Retinal pigment epithelial cell (primary cell): ENCODE measurements at regions not wholly inside any gene's neighbourhood (a gene's known extent, or its start where the extent isn't known, plus 50 kb on each side); places are given as distances from the start of the nearest gene placed in this dataset.

ENCODE experiments used
- DNase-seq: peaks from one replicate; pipeline ENCODE4 v3.0.0-alpha.2; 2010; ENCODE audit warnings: low read depth
- H3K4me3 ChIP-seq: 2 replicates; pipeline ENCODE4 v1.5.1; 2011; ENCODE audit warnings: mild to moderate bottlenecking, low read length, control low read depth, moderate library complexity
- TF ChIP-seq, protein P1 (sequence below): conservative IDR thresholded peaks from 2 replicates; pipeline ENCODE4 v1.5.1; 2011; ENCODE audit warnings: low read depth, low read length, control low read depth, inconsistent platforms

GRCh38 chr7:54810401-54810800 is 51.4 kb upstream of the SEC61G start:
- no peak for DNase-seq
- TF ChIP-seq, protein P1, sequence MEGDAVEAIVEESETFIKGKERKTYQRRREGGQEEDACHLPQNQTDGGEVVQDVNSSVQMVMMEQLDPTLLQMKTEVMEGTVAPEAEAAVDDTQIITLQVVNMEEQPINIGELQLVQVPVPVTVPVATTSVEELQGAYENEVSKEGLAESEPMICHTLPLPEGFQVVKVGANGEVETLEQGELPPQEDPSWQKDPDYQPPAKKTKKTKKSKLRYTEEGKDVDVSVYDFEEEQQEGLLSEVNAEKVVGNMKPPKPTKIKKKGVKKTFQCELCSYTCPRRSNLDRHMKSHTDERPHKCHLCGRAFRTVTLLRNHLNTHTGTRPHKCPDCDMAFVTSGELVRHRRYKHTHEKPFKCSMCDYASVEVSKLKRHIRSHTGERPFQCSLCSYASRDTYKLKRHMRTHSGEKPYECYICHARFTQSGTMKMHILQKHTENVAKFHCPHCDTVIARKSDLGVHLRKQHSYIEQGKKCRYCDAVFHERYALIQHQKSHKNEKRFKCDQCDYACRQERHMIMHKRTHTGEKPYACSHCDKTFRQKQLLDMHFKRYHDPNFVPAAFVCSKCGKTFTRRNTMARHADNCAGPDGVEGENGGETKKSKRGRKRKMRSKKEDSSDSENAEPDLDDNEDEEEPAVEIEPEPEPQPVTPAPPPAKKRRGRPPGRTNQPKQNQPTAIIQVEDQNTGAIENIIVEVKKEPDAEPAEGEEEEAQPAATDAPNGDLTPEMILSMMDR, result no peak
- no peak overlapping the region for H3K4me3 ChIP-seq

DNA sequence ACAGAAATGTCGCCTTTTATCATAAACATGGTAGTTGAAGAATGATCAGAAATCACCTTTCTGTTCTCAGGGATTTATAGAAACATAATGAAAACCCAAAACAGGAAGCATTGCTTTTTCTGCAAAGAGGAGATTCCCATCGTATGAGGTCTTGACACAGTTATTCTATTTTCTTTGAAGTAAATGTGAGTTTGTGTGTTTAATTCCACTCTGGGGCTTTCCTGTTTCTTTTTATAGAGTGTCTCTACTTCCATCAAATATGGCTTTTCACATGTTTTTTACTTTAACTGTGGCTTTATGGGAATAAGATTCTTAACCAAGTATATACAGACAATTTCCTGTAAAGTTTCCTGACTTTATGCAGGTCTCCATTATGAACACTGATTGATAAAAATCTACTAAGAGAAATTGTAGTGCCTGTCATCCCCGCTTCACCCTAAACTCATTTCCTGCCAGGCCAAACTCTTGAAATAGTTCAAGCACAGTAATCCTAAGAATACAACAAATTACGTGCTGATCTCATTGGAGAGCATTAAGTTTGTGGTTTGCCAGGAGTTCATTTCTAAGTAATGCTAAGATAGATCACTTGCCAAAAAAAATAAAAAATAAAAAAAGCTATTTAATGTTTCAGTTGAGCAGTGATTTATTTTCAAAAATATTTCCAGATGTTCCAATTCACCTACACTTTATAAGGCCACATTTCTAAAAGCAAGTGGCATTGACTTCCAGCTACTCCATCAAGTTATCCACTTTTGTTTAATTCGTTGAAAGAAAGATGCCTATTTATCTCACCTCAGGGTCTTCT is 52.2 kb upstream of the SEC61G start:
- H3K4me3 ChIP-seq, result no peak overlapping the region
- TF ChIP-seq, protein P1, result no peak
- peak; percentile 77 for DNase-seq

DNA sequence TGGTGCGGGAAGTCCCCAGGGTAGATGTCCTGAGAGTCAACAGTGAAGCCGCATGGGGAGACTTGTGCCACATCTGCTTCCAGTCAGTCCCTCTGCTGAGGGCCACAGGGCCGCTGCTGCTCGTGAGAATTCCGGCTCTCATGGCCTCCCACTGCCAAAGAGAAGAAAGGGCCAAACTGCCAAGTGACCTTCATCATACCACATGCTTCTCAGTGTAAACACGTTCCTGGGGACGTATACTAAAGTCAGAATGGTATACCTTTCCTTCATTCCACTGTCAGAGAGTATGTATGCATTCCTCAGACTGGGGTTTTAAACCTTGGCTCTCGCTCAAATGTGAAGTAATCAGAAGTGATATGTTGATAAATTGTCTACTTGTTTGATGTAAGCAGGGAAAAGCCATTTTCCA is 52.8 kb upstream of the SEC61G start:
- DNase-seq, result peak; percentile 69
- no peak overlapping the region for H3K4me3 ChIP-seq
- TF ChIP-seq, protein P1, result no peak

DNA sequence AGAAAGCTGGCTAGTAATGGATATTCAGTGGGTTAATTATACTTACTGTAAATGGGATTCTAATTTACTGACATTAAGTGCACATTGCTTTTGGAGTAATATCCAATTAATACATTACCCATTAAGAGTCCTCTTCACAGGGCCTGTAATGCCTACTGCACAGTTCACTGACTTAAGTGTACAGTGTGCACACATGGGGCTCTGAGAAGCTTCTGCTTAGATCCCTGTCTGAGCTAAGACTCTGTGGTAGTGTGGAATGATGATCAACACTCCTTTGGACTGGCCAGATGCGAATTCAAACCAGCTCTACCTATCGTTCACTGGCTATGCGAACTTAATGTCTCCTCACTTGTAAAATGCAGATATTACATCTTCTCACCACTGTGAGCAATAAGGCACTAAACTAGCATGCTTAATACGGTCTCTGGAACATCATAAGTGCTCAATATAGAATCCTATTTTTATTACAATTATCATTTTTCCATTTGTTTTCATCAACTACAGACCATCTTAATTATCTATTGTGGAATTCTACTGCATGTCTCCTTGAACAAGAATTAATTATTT is 53.8 kb upstream of the SEC61G start:
- H3K4me3 ChIP-seq, result no peak overlapping the region
- no peak for DNase-seq

DNA sequence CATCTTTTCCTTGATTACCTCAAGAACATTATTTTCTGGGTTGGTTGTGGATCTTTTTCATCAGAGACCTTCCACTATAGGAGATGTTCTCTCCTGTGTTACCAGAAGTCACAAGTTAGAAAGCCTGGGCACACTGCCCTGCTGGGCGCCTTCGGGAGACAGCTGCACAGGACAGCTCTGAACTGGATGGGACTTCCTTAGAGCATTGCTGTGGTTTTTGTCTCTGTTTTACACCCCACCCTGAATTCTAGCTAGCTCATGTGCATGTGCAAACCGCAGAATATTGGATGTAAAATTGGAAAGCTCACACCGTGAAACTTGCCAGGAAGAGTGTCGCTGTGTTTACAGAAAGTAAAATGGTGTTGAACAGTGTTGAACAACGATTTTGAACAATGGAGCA is 54.4 kb upstream of the SEC61G start:
- H3K4me3 ChIP-seq, result no peak overlapping the region
- no peak for DNase-seq
- TF ChIP-seq, protein P1, result no peak

More for the DNA sequence above, 53.8 kb upstream of the SEC61G start:
- TF ChIP-seq, protein P1, result no peak

- no peak overlapping the region for H3K4me3 ChIP-seq
- TF ChIP-seq, protein P1, result no peak
- no peak for DNase-seq
Observed at GRCh38 chr7:54814401-54814800, 55.4 kb upstream of the SEC61G start.

DNA sequence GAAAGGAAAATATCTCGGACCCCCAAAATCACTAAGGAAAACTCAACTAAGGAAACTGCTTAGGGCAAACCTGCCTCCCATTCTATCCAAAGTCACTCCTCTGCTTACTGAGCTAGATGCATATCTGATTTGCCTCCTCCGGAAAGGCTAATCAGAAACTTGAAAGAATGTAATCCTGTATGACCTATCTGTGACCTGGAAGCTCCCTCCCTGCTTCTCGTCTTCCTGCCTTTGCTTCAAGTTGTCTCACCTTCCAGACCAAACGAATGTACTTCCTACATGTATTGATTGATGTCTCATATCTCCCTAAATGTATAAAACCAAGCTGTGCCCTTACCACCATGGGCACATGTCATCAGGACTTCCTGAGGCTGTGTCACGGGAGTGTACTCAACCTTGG is 58.1 kb upstream of the SEC61G start:
- H3K4me3 ChIP-seq, result no peak overlapping the region
- TF ChIP-seq, protein P1, result no peak
- no peak for DNase-seq
